CD4-positive, CD25-positive, alpha-beta regulatory T cell (primary cell): ENCODE measurements at regions not wholly inside any gene's neighbourhood (a gene's known extent, or its start where the extent isn't known, plus 50 kb on each side); places are given as distances from the start of the nearest gene placed in this dataset.

Experiments used
- ATAC-seq, 2 donors: fragments of 150-1000 bp; cut with Tn5 transposase; one replicate each; pipeline ENCODE4 v1.10.0; 2021; ENCODE audit warnings: low read depth in 2 of 2, moderate number of reproducible peaks in 2 of 2, moderate library complexity in 1 of 2
- DNase-seq, 3 donors: peaks; one replicate each; pipeline versions ENCODE4 v3.0.0 to v3.0.0-alpha.2; 2012 to 2022; ENCODE audit warnings: mixed read lengths in 1 of 3
- H3K27ac ChIP-seq: one replicate; pipeline ENCODE4 v1.7.0; 2013; ENCODE audit warnings: mild to moderate bottlenecking, low read length; ENCODE audit not compliant: insufficient read depth, poor library complexity, severe bottlenecking
- H3K27me3 ChIP-seq: one replicate; pipeline ENCODE4 v1.7.0; 2013; ENCODE audit warnings: low read length; ENCODE audit not compliant: control insufficient read depth, insufficient read depth
- H3K36me3 ChIP-seq: one replicate; pipeline ENCODE4 v1.7.0; 2013; ENCODE audit warnings: mild to moderate bottlenecking, low read length, moderate library complexity; ENCODE audit not compliant: control insufficient read depth, insufficient read depth
- H3K4me1 ChIP-seq: 2 replicates; pipeline ENCODE4 v1.7.0; 2013; ENCODE audit warnings: mild to moderate bottlenecking, low read length; ENCODE audit not compliant: insufficient read depth, control insufficient read depth, poor library complexity, severe bottlenecking
- H3K4me3 ChIP-seq: one replicate; pipeline ENCODE4 v1.7.0; 2013; ENCODE audit warnings: low read depth, mild to moderate bottlenecking, low read length, moderate library complexity
- H3K9me3 ChIP-seq, 2 experiments: 1 replicate in 1 of 2; 2 replicates in 1 of 2; pipeline ENCODE4 v1.7.0; 2013; ENCODE audit warnings: low read length in 2 of 2, mild to moderate bottlenecking in 1 of 2, moderate library complexity in 1 of 2; ENCODE audit not compliant: control insufficient read depth in 2 of 2
- H3K27ac Mint-ChIP-seq, 3 donors: one replicate each; pipeline ENCODE4 v1.8.0; 2020 to 2022; ENCODE audit warnings: mild to moderate bottlenecking in 3 of 3, mixed read lengths in 3 of 3, moderate library complexity in 2 of 3
- H3K27me3 Mint-ChIP-seq: one replicate; pipeline ENCODE4 v1.8.0; 2022; ENCODE audit warnings: mild to moderate bottlenecking, mixed read lengths
- H3K36me3 Mint-ChIP-seq: one replicate; pipeline ENCODE4 v1.8.0; 2020; ENCODE audit warnings: mixed read lengths
- H3K4me1 Mint-ChIP-seq, 4 donors: one replicate each; pipeline ENCODE4 v1.8.0; 2020 to 2022; ENCODE audit warnings: mixed read lengths in 4 of 4, mild to moderate bottlenecking in 1 of 4
- H3K4me3 Mint-ChIP-seq, 4 donors: one replicate each; pipeline ENCODE4 v1.8.0; 2020 to 2022; ENCODE audit warnings: mild to moderate bottlenecking in 4 of 4, mixed read lengths in 4 of 4, moderate library complexity in 3 of 4
- H3K9me3 Mint-ChIP-seq, 7 donors: one replicate each; pipeline ENCODE4 v1.8.0; 2020 to 2022; ENCODE audit warnings: mixed read lengths in 7 of 7, mild to moderate bottlenecking in 3 of 7, moderate library complexity in 2 of 7

- peaks cover 0 to 9% (median 2%) of the 10 kb centered on the region in 7 donors for H3K9me3 Mint-ChIP-seq
- Histone ChIP-seq H3K9me3 (no peaks in the 10 kb centered on the region), H3K4me3 (no peak overlapping the region), H3K27ac (no peak overlapping the region), H3K36me3 (no peaks in the 10 kb centered on the region), H3K4me1 (no peaks in the 10 kb centered on the region), H3K27me3 (no peaks in the 10 kb centered on the region)
- DNase-seq (no peak), ATAC-seq (no peak)
- H3K27ac Mint-ChIP-seq: no peak overlapping the region
- H3K27me3 Mint-ChIP-seq: no peaks in the 10 kb centered on the region
- no peak overlapping the region for H3K4me3 Mint-ChIP-seq
- no peaks in the 10 kb centered on the region for H3K4me1 Mint-ChIP-seq
- no peaks in the 10 kb centered on the region for H3K36me3 Mint-ChIP-seq
These were observed 57.9 kb upstream of the KCNJ16 start for GRCh38 chr17:70017112-70017511.

- no peak for ATAC-seq
- no peaks in the 10 kb centered on the region for H3K9me3 ChIP-seq
These were observed 57.1 kb upstream of the KCNJ16 start for GRCh38 chr17:70017941-70018340.

GRCh38 chr17:70021726-70022125 lies 53.3 kb upstream of the KCNJ16 start:
- no peak overlapping the region for H3K4me3 ChIP-seq
- no peaks in the 10 kb centered on the region for H3K36me3 Mint-ChIP-seq
- peaks cover 0 to 5% (median 1%) of the 10 kb centered on the region in 7 donors for H3K9me3 Mint-ChIP-seq
- H3K27me3 ChIP-seq: no peaks in the 10 kb centered on the region
- no peak overlapping the region for H3K4me3 Mint-ChIP-seq
- DNase-seq (no peak), ATAC-seq (no peak)
- no peaks in the 10 kb centered on the region for H3K27me3 Mint-ChIP-seq
- H3K9me3 ChIP-seq: no peaks in the 10 kb centered on the region
- no peaks in the 10 kb centered on the region for H3K4me1 Mint-ChIP-seq
- no peaks in the 10 kb centered on the region for H3K4me1 ChIP-seq
- no peaks in the 10 kb centered on the region for H3K36me3 ChIP-seq
- no peak overlapping the region for H3K27ac Mint-ChIP-seq
- no peak overlapping the region for H3K27ac ChIP-seq

More at GRCh38 chr17:70017941-70018340, 57.1 kb upstream of the KCNJ16 start:
- no peak overlapping the region for H3K27ac ChIP-seq
- no peaks in the 10 kb centered on the region for H3K36me3 ChIP-seq
- Mint-ChIP-seq H3K9me3 (peaks cover 0 to 9% (median 2%) of the 10 kb centered on the region in 7 donors), H3K4me1 (no peaks in the 10 kb centered on the region), H3K27ac (no peak overlapping the region), H3K27me3 (no peaks in the 10 kb centered on the region), H3K36me3 (no peaks in the 10 kb centered on the region), H3K4me3 (no peak overlapping the region)
- H3K4me1 ChIP-seq: no peaks in the 10 kb centered on the region
- H3K27me3 ChIP-seq: no peaks in the 10 kb centered on the region
- DNase-seq: no peak
- no peak overlapping the region for H3K4me3 ChIP-seq

GRCh38 chr17:70022175-70022574 lies 52.9 kb upstream of the KCNJ16 start:
- ATAC-seq: no peak
- DNase-seq: no peak
- H3K27ac ChIP-seq: no peak overlapping the region
- Mint-ChIP-seq H3K27me3 (no peaks in the 10 kb centered on the region), H3K9me3 (peaks cover 0 to 5% (median 1%) of the 10 kb centered on the region in 7 donors), H3K4me3 (no peak overlapping the region), H3K4me1 (no peaks in the 10 kb centered on the region), H3K27ac (no peak overlapping the region), H3K36me3 (no peaks in the 10 kb centered on the region)
- H3K4me1 ChIP-seq: no peaks in the 10 kb centered on the region
- H3K4me3 ChIP-seq: no peak overlapping the region
- H3K27me3 ChIP-seq: no peaks in the 10 kb centered on the region
- no peaks in the 10 kb centered on the region for H3K36me3 ChIP-seq
- H3K9me3 ChIP-seq: no peaks in the 10 kb centered on the region

GRCh38 chr17:70024253-70024652 lies 50.8 kb upstream of the KCNJ16 start:
- H3K4me3 Mint-ChIP-seq: no peak overlapping the region

More at GRCh38 chr17:70024253-70024652, 50.8 kb upstream of the KCNJ16 start:
- H3K4me1 Mint-ChIP-seq: no peaks in the 10 kb centered on the region
- Histone ChIP-seq H3K36me3 (no peaks in the 10 kb centered on the region), H3K4me1 (no peaks in the 10 kb centered on the region), H3K27ac (no peak overlapping the region), H3K4me3 (no peak overlapping the region), H3K9me3 (no peaks in the 10 kb centered on the region), H3K27me3 (no peaks in the 10 kb centered on the region)
- H3K36me3 Mint-ChIP-seq: no peaks in the 10 kb centered on the region
- DNase-seq (no peak), ATAC-seq (no peak)
- H3K27me3 Mint-ChIP-seq: no peaks in the 10 kb centered on the region
- peaks cover 0 to 4% (median 0%) of the 10 kb centered on the region in 7 donors for H3K9me3 Mint-ChIP-seq
- no peak overlapping the region for H3K27ac Mint-ChIP-seq
